ENCODE measurements at regions not wholly inside any gene's neighbourhood (a gene's known extent, or its start where the extent isn't known, plus 50 kb on each side); places are given as distances from the start of the nearest gene placed in this dataset.

GRCh38 chr13:47623862-47624261 is 377.2 kb downstream of the SUCLA2 start:
- TF ChIP-seq, protein P1, sequence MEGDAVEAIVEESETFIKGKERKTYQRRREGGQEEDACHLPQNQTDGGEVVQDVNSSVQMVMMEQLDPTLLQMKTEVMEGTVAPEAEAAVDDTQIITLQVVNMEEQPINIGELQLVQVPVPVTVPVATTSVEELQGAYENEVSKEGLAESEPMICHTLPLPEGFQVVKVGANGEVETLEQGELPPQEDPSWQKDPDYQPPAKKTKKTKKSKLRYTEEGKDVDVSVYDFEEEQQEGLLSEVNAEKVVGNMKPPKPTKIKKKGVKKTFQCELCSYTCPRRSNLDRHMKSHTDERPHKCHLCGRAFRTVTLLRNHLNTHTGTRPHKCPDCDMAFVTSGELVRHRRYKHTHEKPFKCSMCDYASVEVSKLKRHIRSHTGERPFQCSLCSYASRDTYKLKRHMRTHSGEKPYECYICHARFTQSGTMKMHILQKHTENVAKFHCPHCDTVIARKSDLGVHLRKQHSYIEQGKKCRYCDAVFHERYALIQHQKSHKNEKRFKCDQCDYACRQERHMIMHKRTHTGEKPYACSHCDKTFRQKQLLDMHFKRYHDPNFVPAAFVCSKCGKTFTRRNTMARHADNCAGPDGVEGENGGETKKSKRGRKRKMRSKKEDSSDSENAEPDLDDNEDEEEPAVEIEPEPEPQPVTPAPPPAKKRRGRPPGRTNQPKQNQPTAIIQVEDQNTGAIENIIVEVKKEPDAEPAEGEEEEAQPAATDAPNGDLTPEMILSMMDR (conservative IDR thresholded peaks at IDR 0.05): no peak
- TF ChIP-seq ZFX (IDR thresholded peaks at IDR 0.05): no peak

Data from C4-2B (cell line).